ENCODE measurements at regions not wholly inside any gene's neighbourhood (a gene's known extent, or its start where the extent isn't known, plus 50 kb on each side); places are given as distances from the start of the nearest gene placed in this dataset.
A peak's percentile ranks its signal among the peaks of the same experiment; 100 is the strongest.

DNA sequence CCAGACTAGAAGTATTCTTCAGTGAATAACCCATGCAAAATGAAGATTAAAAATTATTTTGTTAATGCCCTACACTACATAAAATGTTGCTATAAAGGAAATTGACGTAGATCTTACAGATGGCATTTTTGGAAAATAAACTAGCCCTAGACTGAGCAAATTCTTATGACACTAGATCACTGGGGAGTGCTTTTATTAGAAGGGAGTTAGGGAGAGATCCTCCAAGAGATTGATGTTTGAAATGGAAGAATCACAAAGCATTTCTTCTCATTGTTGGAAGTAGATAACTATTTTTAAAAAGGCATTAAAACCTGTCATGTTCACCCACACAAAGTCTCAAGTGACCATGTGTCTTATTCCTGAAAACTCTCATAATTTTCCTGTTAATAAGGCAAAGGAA, 351.1 kb upstream of the TLE4 start:
- FAIRE-seq = peak; percentile 76
- H4K20me1 ChIP-seq (ENCODE audit: insufficient read depth, low read length) = no peaks in the 10 kb centered on the region
- no peak for TF ChIP-seq EZH2 (IDR thresholded peaks at IDR 0.05; ENCODE audit: insufficient read depth, low read length)
- TF ChIP-seq, protein P1, sequence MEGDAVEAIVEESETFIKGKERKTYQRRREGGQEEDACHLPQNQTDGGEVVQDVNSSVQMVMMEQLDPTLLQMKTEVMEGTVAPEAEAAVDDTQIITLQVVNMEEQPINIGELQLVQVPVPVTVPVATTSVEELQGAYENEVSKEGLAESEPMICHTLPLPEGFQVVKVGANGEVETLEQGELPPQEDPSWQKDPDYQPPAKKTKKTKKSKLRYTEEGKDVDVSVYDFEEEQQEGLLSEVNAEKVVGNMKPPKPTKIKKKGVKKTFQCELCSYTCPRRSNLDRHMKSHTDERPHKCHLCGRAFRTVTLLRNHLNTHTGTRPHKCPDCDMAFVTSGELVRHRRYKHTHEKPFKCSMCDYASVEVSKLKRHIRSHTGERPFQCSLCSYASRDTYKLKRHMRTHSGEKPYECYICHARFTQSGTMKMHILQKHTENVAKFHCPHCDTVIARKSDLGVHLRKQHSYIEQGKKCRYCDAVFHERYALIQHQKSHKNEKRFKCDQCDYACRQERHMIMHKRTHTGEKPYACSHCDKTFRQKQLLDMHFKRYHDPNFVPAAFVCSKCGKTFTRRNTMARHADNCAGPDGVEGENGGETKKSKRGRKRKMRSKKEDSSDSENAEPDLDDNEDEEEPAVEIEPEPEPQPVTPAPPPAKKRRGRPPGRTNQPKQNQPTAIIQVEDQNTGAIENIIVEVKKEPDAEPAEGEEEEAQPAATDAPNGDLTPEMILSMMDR (IDR thresholded peaks at IDR 0.05; ENCODE audit: insufficient read depth, low read depth, low read length) = no peak
- no peak overlapping the region for H2AFZ ChIP-seq (ENCODE audit: low read depth, low read length)
- peak; percentile 84 for DNase-seq (ENCODE audit: low read depth)
- Mint-ChIP-seq H3K4me3 (ENCODE audit: unreplicated experiment) (no peak overlapping the region), H3K4me1 (ENCODE audit: low read depth, unreplicated experiment) (peaks cover 18% of the 10 kb centered on the region), H3K9me3 (ENCODE audit: unreplicated experiment) (no peaks in the 10 kb centered on the region), H3K36me3 (ENCODE audit: low read depth, unreplicated experiment) (no peaks in the 10 kb centered on the region), H3K27ac (ENCODE audit: unreplicated experiment) (peak overlapping the region; percentile 89), H3K27me3 (ENCODE audit: low read depth, unreplicated experiment) (no peaks in the 10 kb centered on the region)
- peak overlapping the region; percentile 30 for H3K9ac ChIP-seq (ENCODE audit: low read length)
- H3K4me3 ChIP-seq (ENCODE audit: insufficient read depth, low read depth, low read length) = no peak overlapping the region
- peak overlapping the region; percentile 72 for H3K27ac ChIP-seq (ENCODE audit: low read depth, low read length)
- H3K36me3 ChIP-seq (ENCODE audit: insufficient read depth, low read length) = no peaks in the 10 kb centered on the region
- no peaks in the 10 kb centered on the region for H3K79me2 ChIP-seq (ENCODE audit: insufficient read depth, low read length)
- H3K9me3 ChIP-seq (ENCODE audit: insufficient read depth, low read depth, low read length) = no peaks in the 10 kb centered on the region
- H3K4me2 ChIP-seq (ENCODE audit: low read length) = peak overlapping the region; percentile 60
- peaks cover 13% of the 10 kb centered on the region for H3K4me1 ChIP-seq (ENCODE audit: insufficient read depth, low read length)
- no peaks in the 10 kb centered on the region for H3K27me3 ChIP-seq (ENCODE audit: insufficient read depth, low read length)

DNA sequence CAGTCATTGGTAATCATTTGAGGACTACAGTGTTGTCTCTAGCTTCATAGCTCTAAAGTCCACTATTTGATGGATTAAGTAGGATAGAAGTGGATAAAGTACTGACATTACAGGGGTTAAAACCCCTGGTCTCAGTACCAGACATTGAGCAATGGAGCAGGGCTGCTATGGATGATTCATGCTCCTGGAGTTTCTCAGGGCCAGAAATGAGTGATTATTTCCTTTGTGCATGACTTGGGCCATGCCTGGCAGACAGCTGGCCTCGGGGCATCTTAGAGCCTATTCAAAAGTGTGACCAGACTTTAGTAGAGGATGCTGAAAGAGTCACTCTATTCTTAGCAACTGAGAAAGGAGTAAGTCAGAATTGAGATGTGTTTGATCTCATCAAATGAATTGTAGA, 350.7 kb upstream of the TLE4 start:
- H3K4me3 ChIP-seq (ENCODE audit: insufficient read depth, low read depth, low read length) = no peak overlapping the region
- DNase-seq (ENCODE audit: low read depth) = peak; percentile 96
- H3K27me3 ChIP-seq (ENCODE audit: insufficient read depth, low read length) = no peaks in the 10 kb centered on the region
- Mint-ChIP-seq H3K4me1 (ENCODE audit: low read depth, unreplicated experiment) (peaks cover 18% of the 10 kb centered on the region), H3K27ac (ENCODE audit: unreplicated experiment) (peak overlapping the region; percentile 89), H3K4me3 (ENCODE audit: unreplicated experiment) (no peak overlapping the region), H3K9me3 (ENCODE audit: unreplicated experiment) (no peaks in the 10 kb centered on the region), H3K27me3 (ENCODE audit: low read depth, unreplicated experiment) (no peaks in the 10 kb centered on the region), H3K36me3 (ENCODE audit: low read depth, unreplicated experiment) (no peaks in the 10 kb centered on the region)
- no peaks in the 10 kb centered on the region for H3K79me2 ChIP-seq (ENCODE audit: insufficient read depth, low read length)
- H2AFZ ChIP-seq (ENCODE audit: low read depth, low read length) = no peak overlapping the region
- H3K4me2 ChIP-seq (ENCODE audit: low read length) = peak overlapping the region; percentile 60
- H3K36me3 ChIP-seq (ENCODE audit: insufficient read depth, low read length) = no peaks in the 10 kb centered on the region
- no peaks in the 10 kb centered on the region for H4K20me1 ChIP-seq (ENCODE audit: insufficient read depth, low read length)
- FAIRE-seq = peak; percentile 90
- H3K9me3 ChIP-seq (ENCODE audit: insufficient read depth, low read depth, low read length) = no peaks in the 10 kb centered on the region
- H3K4me1 ChIP-seq (ENCODE audit: insufficient read depth, low read length) = peaks cover 13% of the 10 kb centered on the region
- H3K9ac ChIP-seq (ENCODE audit: low read length) = peak overlapping the region; percentile 30
- H3K27ac ChIP-seq (ENCODE audit: low read depth, low read length) = peak overlapping the region; percentile 72
- TF ChIP-seq, protein P1 (IDR thresholded peaks at IDR 0.05; ENCODE audit: insufficient read depth, low read depth, low read length) = no peak

DNA sequence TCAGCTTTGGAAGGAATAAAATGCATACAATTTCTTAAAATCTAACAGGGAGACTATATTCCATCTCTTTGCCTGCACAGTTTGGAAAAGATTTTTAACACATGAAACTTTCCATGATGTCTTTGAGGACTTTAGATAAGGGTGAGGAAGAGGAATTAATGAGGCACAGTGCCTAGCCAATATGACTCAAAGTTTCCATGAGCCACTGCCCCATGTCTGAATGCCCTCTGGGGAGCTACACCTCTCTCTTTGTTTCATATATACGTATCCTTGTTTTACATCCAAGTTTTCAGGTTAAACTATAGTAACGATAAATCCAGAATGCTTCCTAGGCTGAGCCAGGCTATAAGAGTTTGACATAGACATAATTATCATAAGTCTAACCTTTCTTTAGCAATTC, 349.3 kb upstream of the TLE4 start:
- H3K27ac ChIP-seq (ENCODE audit: low read depth, low read length) = no peak overlapping the region
- no peak for FAIRE-seq

More for the DNA sequence above, 349.3 kb upstream of the TLE4 start:
- H3K4me1 ChIP-seq (ENCODE audit: insufficient read depth, low read length) = peaks cover 13% of the 10 kb centered on the region
- TF ChIP-seq, protein P1 (IDR thresholded peaks at IDR 0.05; ENCODE audit: insufficient read depth, low read depth, low read length) = no peak
- TF ChIP-seq EZH2 (IDR thresholded peaks at IDR 0.05; ENCODE audit: insufficient read depth, low read length) = no peak
- peak; percentile 71 for DNase-seq (ENCODE audit: low read depth)
- no peak overlapping the region for H2AFZ ChIP-seq (ENCODE audit: low read depth, low read length)
- H3K27me3 ChIP-seq (ENCODE audit: insufficient read depth, low read length) = no peaks in the 10 kb centered on the region
- H3K36me3 ChIP-seq (ENCODE audit: insufficient read depth, low read length) = no peaks in the 10 kb centered on the region
- H3K4me3 ChIP-seq (ENCODE audit: insufficient read depth, low read depth, low read length) = no peak overlapping the region
- no peaks in the 10 kb centered on the region for H3K79me2 ChIP-seq (ENCODE audit: insufficient read depth, low read length)
- H3K4me1 Mint-ChIP-seq (ENCODE audit: low read depth, unreplicated experiment) = peaks cover 18% of the 10 kb centered on the region
- H3K36me3 Mint-ChIP-seq (ENCODE audit: low read depth, unreplicated experiment) = no peaks in the 10 kb centered on the region
- H3K9me3 ChIP-seq (ENCODE audit: insufficient read depth, low read depth, low read length) = no peaks in the 10 kb centered on the region
- no peak overlapping the region for H3K9ac ChIP-seq (ENCODE audit: low read length)
- H4K20me1 ChIP-seq (ENCODE audit: insufficient read depth, low read length) = no peaks in the 10 kb centered on the region
- H3K4me3 Mint-ChIP-seq (ENCODE audit: unreplicated experiment) = no peak overlapping the region
- H3K27me3 Mint-ChIP-seq (ENCODE audit: low read depth, unreplicated experiment) = no peaks in the 10 kb centered on the region
- peaks cover 1% of the 10 kb centered on the region for H3K9me3 Mint-ChIP-seq (ENCODE audit: unreplicated experiment)
- no peak overlapping the region for H3K4me2 ChIP-seq (ENCODE audit: low read length)
- no peak overlapping the region for H3K27ac Mint-ChIP-seq (ENCODE audit: unreplicated experiment)

Measured in astrocyte (in vitro differentiated cells and primary cell).